ENCODE measurements at regions not wholly inside any gene's neighbourhood (a gene's known extent, or its start where the extent isn't known, plus 50 kb on each side); places are given as distances from the start of the nearest gene placed in this dataset.

DNA sequence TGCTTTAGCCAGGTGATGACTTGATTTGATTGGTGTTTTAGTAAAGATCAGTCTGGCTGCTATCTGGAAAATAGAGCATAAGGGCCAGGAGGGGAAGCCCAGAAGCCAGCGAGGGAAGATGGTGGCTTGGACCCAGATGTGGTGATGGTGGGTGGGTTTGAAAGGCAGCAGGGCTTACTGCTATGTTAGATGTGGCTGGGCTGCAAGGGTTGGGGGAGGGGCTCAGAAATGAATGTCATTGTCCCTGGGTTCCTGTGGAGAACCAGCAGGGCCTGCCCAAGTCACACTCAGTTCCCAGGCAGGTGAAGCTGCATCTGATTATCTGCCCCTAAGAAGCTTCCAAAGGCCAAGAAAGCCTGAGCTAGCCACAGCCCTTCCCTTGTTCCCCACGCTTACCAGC lies 71.7 kb upstream of the BRD7 start:
- TF ChIP-seq, protein P1, sequence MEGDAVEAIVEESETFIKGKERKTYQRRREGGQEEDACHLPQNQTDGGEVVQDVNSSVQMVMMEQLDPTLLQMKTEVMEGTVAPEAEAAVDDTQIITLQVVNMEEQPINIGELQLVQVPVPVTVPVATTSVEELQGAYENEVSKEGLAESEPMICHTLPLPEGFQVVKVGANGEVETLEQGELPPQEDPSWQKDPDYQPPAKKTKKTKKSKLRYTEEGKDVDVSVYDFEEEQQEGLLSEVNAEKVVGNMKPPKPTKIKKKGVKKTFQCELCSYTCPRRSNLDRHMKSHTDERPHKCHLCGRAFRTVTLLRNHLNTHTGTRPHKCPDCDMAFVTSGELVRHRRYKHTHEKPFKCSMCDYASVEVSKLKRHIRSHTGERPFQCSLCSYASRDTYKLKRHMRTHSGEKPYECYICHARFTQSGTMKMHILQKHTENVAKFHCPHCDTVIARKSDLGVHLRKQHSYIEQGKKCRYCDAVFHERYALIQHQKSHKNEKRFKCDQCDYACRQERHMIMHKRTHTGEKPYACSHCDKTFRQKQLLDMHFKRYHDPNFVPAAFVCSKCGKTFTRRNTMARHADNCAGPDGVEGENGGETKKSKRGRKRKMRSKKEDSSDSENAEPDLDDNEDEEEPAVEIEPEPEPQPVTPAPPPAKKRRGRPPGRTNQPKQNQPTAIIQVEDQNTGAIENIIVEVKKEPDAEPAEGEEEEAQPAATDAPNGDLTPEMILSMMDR (conservative IDR thresholded peaks at IDR 0.05; ENCODE audit: low read depth in 2 of 2), result no peak
- no peak for TF ChIP-seq NANOG (IDR thresholded peaks at IDR 0.05; ENCODE audit: borderline replicate concordance)
- no peak for TF ChIP-seq CREB1 (CRISPR knock-in tag; IDR thresholded peaks at IDR 0.05; ENCODE audit: low read depth)
- no peak for TF ChIP-seq EZH2 (IDR thresholded peaks at IDR 0.05; ENCODE audit: low read depth, unreplicated experiment)
- no peak for TF ChIP-seq JUNB (IDR thresholded peaks at IDR 0.05; ENCODE audit: unreplicated experiment)
- TF ChIP-seq EZH2phosphoT487 (IDR thresholded peaks at IDR 0.05; ENCODE audit: unreplicated experiment), result no peak
- TF ChIP-seq, protein P2, sequence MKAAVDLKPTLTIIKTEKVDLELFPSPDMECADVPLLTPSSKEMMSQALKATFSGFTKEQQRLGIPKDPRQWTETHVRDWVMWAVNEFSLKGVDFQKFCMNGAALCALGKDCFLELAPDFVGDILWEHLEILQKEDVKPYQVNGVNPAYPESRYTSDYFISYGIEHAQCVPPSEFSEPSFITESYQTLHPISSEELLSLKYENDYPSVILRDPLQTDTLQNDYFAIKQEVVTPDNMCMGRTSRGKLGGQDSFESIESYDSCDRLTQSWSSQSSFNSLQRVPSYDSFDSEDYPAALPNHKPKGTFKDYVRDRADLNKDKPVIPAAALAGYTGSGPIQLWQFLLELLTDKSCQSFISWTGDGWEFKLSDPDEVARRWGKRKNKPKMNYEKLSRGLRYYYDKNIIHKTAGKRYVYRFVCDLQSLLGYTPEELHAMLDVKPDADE (IDR thresholded peaks at IDR 0.05), result no peak
- no peak for TF ChIP-seq POLR2AphosphoS5 (IDR thresholded peaks at IDR 0.05; ENCODE audit: low read depth)
- TF ChIP-seq, protein P3, sequence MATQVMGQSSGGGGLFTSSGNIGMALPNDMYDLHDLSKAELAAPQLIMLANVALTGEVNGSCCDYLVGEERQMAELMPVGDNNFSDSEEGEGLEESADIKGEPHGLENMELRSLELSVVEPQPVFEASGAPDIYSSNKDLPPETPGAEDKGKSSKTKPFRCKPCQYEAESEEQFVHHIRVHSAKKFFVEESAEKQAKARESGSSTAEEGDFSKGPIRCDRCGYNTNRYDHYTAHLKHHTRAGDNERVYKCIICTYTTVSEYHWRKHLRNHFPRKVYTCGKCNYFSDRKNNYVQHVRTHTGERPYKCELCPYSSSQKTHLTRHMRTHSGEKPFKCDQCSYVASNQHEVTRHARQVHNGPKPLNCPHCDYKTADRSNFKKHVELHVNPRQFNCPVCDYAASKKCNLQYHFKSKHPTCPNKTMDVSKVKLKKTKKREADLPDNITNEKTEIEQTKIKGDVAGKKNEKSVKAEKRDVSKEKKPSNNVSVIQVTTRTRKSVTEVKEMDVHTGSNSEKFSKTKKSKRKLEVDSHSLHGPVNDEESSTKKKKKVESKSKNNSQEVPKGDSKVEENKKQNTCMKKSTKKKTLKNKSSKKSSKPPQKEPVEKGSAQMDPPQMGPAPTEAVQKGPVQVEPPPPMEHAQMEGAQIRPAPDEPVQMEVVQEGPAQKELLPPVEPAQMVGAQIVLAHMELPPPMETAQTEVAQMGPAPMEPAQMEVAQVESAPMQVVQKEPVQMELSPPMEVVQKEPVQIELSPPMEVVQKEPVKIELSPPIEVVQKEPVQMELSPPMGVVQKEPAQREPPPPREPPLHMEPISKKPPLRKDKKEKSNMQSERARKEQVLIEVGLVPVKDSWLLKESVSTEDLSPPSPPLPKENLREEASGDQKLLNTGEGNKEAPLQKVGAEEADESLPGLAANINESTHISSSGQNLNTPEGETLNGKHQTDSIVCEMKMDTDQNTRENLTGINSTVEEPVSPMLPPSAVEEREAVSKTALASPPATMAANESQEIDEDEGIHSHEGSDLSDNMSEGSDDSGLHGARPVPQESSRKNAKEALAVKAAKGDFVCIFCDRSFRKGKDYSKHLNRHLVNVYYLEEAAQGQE (IDR thresholded peaks at IDR 0.05; ENCODE audit: unreplicated experiment), result no peak
- TF ChIP-seq ZNF114 (CRISPR knock-in tag; IDR thresholded peaks at IDR 0.05), result no peak

Data from GM23338 (cell line).